HL-60/S4 treated with retinoic acid at 250 ng/mL for 4 days and 3 days (cell line): ENCODE measurements at regions not wholly inside any gene's neighbourhood (a gene's known extent, or its start where the extent isn't known, plus 50 kb on each side); places are given as distances from the start of the nearest gene placed in this dataset.
"Not testable (repeated sequence)": the region's sequence is repeated elsewhere in the genome, so short reads cannot be mapped to it uniquely, and the experiment has no call there.

ENCODE experiments used
- in situ Hi-C: fragments of 300-500 bp; cut with MboI; formaldehyde crosslinking; loops from 2 replicates; pipeline ENCODE4 v1.7.0; 2022; ENCODE audit warnings: low sequenced_read_pairs

DNA sequence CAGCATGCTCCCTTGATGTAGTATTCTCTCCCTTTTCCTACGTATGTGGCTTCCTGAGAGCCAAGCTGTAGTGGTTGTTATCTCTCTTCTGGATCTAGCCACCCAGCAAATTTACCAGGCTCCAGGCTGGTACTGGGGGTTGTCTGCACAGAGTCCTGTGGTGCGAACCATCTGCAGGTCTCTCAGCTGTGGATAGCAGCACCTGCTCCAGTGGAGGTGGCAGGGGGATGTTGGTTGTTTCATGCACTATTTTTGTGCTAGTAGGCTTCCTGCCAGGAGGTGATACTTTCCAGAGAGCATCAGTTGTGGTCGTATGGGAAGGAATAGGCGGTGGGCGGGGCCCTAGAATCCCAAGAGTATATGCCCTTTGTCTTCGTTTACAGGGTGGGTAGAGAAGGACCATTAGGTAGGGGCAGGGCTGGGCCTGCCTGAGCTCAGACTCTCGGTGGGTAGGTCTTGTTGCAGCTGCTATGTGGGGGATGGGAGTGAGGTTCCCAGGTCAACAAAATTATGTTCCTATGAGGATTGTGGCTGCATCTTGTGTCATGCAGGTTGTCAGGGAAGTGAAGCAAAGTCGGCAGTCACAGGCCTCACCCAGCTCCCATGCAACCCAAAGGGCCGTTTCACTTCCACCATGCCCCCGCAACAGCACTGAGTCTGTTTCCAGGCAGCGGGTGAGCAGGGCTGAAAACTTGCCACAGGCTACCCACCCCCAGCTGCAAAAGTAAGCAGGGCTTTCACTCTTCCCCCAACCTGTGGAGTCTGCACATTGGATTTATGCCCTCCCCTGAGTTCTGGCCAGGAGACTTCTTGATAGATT lies 1139.5 kb downstream of the BCL11A start:
- in situ Hi-C loops, result no loop called here

DNA sequence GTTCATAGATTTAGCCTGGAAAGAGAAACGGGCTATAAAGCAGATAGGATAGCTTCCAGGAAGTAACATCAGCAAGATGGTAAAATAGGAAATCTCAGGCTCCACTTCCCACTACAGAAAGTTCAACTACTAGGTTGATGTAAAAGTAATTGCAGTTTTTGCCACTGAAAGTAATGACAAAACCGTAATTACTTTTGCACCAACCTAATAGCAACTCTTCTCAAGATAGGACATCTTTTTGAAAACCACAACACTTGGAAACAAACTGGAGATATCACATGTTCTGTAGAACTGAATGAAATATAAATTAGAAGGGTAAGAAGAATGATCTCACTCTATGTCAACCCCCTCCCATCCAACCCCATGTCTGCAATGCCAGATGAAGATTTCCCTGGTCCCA lies 1154.3 kb downstream of the BCL11A start:
- in situ Hi-C loops, result no loop called here

DNA sequence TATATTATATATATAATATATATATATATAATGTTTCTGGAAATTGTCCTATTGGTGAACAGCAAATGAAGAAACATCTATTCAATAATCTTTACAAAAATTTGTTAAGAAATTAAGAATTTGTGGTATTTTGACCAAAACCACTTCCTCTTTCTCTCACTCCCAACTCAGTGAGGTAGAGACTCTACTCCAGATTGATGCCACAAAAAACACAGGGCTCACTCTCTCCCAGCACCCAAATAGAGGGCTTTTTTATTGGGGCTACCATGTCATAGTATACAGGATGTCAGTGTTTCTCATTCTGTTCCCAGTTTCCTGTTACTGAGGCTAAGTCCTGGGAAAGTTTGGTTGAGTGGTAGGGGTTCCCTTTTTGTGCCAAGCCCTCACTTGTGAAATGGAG lies 1155.4 kb downstream of the BCL11A start:
- in situ Hi-C loops, result no loop called here

DNA sequence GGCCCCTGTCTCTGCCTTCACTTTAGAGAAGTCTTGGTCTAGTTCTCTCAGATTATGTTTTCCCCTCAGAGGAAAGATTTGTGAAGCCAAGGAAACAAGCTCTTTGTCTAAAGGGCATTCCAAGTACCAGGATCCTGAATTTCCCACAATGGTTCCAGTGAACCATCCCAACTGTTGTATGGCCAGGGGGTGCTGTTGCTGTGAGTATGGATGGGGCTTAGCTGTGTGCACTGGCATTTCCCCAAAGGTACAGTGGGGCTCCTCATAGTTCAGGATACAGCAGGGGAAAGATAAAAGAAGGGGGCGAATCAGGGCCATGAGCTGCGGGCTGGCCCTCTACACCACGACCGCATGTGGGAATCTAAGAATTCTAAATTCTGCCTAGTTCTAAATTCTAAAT lies 1154.0 kb upstream of the FANCL start:
- in situ Hi-C loops, result no loop called here

DNA sequence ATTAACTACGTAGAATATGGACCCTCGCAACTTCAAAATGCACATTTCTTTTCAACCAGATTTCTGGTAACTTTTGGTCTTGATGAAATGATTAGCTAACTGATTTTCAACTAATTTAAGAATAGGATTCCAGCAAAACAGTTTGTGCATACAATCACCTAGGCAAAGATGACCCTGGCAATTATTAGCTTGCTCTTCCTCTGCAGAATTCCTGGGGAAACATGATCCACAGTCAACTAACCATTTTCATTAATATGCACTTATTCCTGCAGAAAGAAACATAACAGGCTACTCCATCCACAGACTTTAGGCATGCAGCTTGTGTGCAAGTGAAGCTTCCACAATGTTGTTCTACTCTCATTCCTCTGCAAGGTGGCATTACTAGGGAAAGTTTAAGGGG lies 1150.8 kb upstream of the FANCL start:
- in situ Hi-C loops, result no loop called here

GRCh38 chr2:59390581-59390980 lies 1149.5 kb upstream of the FANCL start:
- in situ Hi-C loops, result no loop called here

GRCh38 chr2:59389240-59389639 lies 1148.1 kb upstream of the FANCL start:
- in situ Hi-C loops, result no loop called here

DNA sequence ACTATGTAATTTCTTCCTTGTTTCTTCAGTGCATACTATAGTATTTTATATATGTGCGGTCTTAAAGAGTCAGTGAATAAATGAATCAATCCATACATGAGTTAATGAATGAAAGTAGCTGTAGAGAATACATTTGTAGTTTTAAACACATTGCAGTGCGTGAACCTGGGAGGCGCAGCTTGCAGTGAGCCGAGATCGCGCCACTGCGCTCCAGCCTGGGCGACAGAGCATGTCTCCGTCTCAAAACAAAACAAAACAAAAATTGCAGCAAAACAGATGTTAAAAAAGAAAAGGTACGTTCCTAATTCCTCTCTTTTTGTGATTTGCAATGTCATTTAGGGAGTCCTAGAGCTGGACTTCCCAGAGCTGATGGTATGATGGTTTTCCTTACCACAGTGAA lies 1144.8 kb upstream of the FANCL start:
- in situ Hi-C loops, result no loop called here

DNA sequence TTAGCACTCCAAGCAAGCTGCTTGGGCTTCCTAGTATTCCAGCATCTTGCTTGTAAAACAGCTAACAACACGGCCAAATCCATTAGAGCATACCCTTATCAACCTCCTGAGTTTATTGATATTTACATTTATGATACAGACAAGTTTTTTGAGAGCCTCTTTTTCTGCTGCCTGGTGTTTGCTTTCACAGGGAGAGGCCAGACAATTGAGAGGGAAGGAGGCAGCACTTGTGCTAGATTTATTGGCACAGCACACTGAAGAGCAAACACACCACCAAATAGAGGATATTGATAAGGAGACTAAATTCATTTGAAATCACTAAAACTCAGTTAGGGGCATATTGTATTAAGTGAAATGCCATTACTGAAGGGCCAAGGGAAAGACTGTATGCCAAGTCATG lies 1142.3 kb upstream of the FANCL start:
- in situ Hi-C loops, result no loop called here

- in situ Hi-C loops, result no loop called here
Observed at GRCh38 chr2:59378127-59378526, 1137.0 kb upstream of the FANCL start.

DNA sequence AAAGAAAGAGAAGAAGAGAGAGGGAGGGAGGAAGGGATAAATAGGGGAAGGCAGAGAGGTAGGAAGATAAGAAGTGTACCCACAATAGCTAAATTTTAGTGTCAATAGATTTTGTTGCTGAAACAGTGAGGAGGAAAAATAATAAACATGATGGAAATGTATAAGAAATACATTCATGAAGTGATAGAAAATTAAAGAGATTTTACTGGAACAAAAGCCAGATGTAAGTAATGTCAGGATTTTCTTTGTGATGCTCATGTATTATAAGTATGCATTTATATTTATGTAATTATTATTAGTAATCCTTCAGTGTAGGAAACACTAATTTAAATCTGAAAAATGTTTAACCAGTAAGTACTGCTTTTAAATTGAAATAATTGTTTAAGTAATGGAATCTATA lies 1125.2 kb upstream of the FANCL start:
- in situ Hi-C loops, result no loop called here

DNA sequence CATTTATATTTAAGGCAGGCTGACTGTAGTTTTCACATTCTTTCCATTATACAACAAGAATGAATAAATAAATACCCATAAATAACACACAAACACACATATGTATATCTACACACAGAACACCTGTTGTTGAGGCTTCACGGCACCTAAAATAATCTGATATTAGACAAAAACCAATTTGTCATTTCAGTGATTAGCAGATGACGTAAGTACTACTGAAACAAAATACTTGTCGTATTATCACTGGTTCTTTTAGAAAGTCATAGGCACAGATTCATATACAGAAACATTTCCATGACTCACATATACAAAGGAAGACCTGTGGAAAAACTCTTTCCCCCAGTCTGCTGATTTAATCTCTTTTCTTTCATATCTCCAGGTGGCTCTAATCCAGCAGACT lies 1113.4 kb upstream of the FANCL start:
- in situ Hi-C loops, result no loop called here

GRCh38 chr2:59353306-59353921 lies 1112.3 kb upstream of the FANCL start:
- in situ Hi-C loops, result no loop called here

- in situ Hi-C loops, result no loop called here
Observed at GRCh38 chr2:59342166-59342565, 1101.0 kb upstream of the FANCL start.

- in situ Hi-C loops, result no loop called here
Observed at GRCh38 chr2:59339837-59340207, 1098.7 kb upstream of the FANCL start.

DNA sequence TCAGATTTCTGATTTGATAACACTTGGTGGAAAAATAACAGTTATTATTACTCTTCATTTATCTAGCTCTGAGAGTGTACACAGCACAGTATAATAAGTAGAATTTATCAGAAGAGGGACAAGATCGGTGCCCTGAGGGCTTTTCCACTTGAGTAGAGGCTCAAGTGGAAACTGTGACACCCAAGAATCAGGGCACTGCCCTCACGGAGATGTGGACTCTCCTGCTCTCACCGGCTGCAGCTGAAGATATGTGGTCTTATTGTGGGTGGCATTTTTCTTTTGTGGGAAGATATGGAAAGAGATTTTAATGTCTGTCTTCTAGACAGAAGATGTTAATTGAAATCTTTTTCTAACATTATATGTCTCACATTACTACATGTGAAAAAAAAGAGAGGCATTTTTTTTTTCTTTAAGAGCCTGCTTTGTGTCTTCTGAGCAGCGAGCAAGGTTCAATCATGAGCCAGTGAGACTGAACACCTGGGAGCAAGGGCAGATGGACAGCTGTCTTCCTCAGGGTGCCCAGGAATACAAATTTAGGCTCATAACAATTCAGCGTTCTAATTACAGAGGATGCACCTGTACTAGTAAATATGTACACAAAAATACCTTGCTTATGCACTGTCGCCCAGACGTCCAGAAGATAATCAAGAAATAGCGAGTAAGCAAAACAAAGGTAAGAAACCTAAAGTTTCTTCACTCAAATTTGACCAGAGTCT lies 1098.2 kb upstream of the FANCL start:
- in situ Hi-C loops, result no loop called here

DNA sequence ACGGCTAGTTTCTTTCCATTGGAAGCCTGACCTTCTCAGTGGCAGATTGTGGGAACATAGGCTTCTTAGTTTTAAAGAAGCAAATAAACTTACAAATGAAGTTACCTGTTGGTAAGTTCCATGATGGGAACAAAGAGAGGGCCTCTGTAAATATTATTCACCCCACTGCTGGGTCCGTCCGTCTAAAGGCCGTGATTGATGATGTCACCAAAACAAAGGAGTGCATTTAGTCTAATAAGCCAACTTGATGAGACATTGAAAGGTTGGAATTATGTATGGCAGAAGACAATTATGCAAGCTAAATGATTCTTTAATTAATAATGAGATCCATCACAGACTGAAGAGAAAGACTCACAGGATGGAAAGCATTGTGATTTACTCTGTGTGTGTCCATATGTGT lies 1091.9 kb upstream of the FANCL start:
- in situ Hi-C loops, result no loop called here

DNA sequence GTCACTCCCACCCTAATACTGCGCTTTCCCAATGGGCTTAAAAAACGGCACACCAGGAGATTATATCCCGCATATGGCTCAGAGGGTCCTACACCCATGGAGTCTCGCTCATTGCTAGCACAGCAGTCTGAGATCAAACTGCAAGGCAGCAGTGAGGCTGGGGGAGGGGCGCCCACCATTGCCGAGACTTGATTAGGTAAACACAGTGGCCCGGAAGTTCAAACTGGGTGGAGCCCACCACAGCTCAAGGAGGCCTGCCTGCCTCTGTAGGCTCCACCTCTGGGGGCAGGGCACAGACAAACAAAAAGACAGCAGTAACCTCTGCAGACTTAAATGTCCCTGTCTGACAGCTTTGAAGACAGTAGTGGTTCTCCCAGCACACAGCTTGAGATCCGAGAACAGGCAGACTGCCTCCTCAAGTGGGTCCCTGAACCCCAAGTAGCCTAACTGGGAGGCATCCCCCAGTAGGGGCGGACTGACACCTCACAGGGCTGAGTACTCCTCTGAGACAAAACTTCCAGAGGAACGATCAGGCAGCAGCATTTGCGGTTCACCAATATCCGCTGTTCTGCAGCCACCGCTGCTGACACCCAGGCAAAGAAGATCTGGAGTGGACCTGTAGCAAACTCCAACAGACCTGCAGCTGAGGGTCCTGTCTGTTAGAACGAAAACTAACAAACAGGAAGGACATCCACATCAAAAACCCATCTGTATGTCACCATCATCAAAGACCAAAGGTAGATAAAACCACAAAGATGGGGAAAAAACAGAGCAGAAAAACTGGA lies 1085.6 kb upstream of the FANCL start:
- in situ Hi-C loops, result not testable (repeated sequence)

DNA sequence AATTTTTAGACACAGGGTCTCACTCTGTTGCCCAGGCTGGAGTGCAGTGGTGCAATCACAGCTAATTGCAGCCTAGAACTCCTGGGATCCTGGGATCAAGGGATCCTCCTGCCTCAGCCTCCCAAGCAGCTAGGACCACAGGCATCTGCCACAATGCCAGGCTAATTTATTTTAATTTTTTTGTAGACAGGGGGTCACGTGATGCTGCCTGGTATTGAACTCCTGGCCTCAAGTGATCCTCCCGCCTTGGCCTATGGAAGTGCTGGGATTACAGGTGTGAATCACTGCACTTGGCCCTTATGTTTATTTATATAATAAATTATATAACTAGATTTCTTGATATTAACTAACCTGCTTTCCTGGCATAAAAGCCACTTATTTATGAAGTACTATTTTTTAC lies 1081.7 kb upstream of the FANCL start:
- in situ Hi-C loops, result no loop called here

- in situ Hi-C loops, result no loop called here
Observed at GRCh38 chr2:59322005-59322404, 1080.9 kb upstream of the FANCL start.

DNA sequence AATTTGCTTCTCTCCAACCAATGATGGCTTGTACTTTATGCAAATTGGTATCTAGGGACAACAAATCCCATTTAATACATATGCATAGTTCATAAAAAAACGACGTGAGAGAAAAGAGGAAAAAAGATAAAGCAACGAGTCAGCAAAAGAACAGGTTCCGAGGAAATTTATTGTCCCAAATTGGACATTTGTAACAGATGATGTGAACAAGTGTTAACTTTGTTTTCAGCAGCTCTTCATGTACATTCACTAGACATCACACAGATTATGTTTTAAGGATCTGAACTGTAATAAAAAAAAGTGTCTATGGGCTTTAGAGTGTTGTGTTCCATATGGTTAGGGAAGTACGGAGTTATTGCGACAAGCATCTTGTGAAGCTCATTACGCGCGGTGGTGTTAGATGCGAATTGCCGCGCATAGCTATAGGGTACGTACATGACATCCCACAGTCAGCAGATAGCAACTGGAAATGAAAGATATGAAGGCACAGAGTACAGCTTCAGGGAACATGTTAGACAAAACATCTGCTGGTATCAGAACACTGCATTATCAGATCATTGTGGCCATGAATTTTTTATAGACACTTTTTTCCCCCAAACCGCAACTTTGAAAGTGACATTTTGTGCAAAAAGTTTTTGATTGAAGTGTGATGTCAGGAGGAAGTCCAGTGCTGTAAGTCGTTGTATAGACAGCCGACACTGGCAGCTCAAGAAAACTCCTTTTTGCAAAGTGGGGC lies 1073.1 kb upstream of the FANCL start:
- in situ Hi-C loops, result no loop called here
